CD4-positive, alpha-beta T cell (primary cell): ENCODE measurements at regions not wholly inside any gene's neighbourhood (a gene's known extent, or its start where the extent isn't known, plus 50 kb on each side); places are given as distances from the start of the nearest gene placed in this dataset.

Source experiments
- ATAC-seq: fragments of 200-7000 bp; cut with Tn5 transposase; one replicate; pipeline ENCODE4 v1.10.0; 2022; ENCODE audit warnings: mild to moderate bottlenecking; ENCODE audit not compliant: poor library complexity
- CTCF ChIA-PET: fragments of 350-600 bp; sonication (Branson Sonifier 250); formaldehyde crosslinking; loops from one replicate; lab custom pipeline; 2021; ENCODE audit warnings: antibody characterized with exemption, inconsistent platforms; lab: Charles Lee
- POLR2A ChIA-PET: fragments of 350-600 bp; sonication (Branson Sonifier 250); formaldehyde crosslinking; loops from one replicate; lab custom pipeline; 2021; ENCODE audit warnings: antibody characterized with exemption, inconsistent platforms; lab: Charles Lee
- DNase-seq, 14 experiments: peaks; one replicate each; pipeline ENCODE4 v3.0.0-alpha.2; 2013 to 2020; ENCODE audit warnings: mixed read lengths in 2 of 14
- H3K27ac ChIP-seq, 2 donors: one replicate each; pipeline versions ENCODE4 v1.5.1 to v1.7.0; 2013; ENCODE audit warnings: low read length in 2 of 2, low read depth in 1 of 2, mild to moderate bottlenecking in 1 of 2
- H3K27me3 ChIP-seq, 2 experiments: 1 replicate in 1 of 2; 2 replicates in 1 of 2; pipeline versions ENCODE4 v1.6.1 to v1.7.0; 2013; ENCODE audit warnings: low read length in 2 of 2, control low read depth in 1 of 2, mild to moderate bottlenecking in 1 of 2, moderate library complexity in 1 of 2; ENCODE audit not compliant: insufficient read depth in 2 of 2, control insufficient read depth in 1 of 2
- H3K36me3 ChIP-seq: one replicate; pipeline ENCODE4 v1.6.1; 2013; ENCODE audit warnings: low read length, control low read depth; ENCODE audit not compliant: insufficient read depth
- H3K4me1 ChIP-seq: one replicate; pipeline ENCODE4 v1.6.1; 2013; ENCODE audit warnings: low read length, control low read depth; ENCODE audit not compliant: insufficient read depth
- H3K4me3 ChIP-seq: one replicate; pipeline ENCODE4 v1.5.1; 2013; ENCODE audit warnings: mild to moderate bottlenecking, low read length, moderate library complexity
- H3K9me3 ChIP-seq, 2 experiments: 1 replicate in 1 of 2; 2 replicates in 1 of 2; pipeline versions ENCODE4 v1.6.1 to v1.7.0; 2013; ENCODE audit warnings: low read length in 2 of 2, mild to moderate bottlenecking in 2 of 2, control low read depth in 1 of 2, moderate library complexity in 1 of 2; ENCODE audit not compliant: control insufficient read depth in 1 of 2, insufficient read depth in 1 of 2
- H3K27ac Mint-ChIP-seq: one replicate; pipeline ENCODE4 v1.8.0; 2020; ENCODE audit warnings: mixed read lengths
- H3K27me3 Mint-ChIP-seq: one replicate; pipeline ENCODE4 v1.8.0; 2021; ENCODE audit warnings: mixed read lengths
- H3K36me3 Mint-ChIP-seq: one replicate; pipeline ENCODE4 v1.8.0; 2021; ENCODE audit warnings: low read depth, mixed read lengths
- H3K4me1 Mint-ChIP-seq: one replicate; pipeline ENCODE4 v1.8.0; 2021; ENCODE audit warnings: low read depth, mixed read lengths
- H3K4me3 Mint-ChIP-seq: one replicate; pipeline ENCODE4 v1.8.0; 2020; ENCODE audit warnings: mild to moderate bottlenecking, mixed read lengths
- H3K9me3 Mint-ChIP-seq: one replicate; pipeline ENCODE4 v1.8.0; 2020; ENCODE audit warnings: mixed read lengths
- CTCF ChIP-seq: fragments of 200-600 bp; IDR thresholded peaks from one replicate; pipeline ENCODE4 v1.8.0; 2022; ENCODE audit warnings: antibody characterized with exemption, mild to moderate bottlenecking
- intact Hi-C, 2 experiments: fragments of 100-400 bp; cut with DNase I in 1 of 2; cut with micrococcal nuclease in 1 of 2; formaldehyde crosslinking; loops; one replicate each; pipeline versions ENCODE4 v1.15.1 to v1.9.0; 2023 to 2025; cut with DNase I, micrococcal nuclease

GRCh38 chr2:176960061-176960460 lies 252.5 kb upstream of the HNRNPA3 start:
- Mint-ChIP-seq H3K27ac (no peak overlapping the region), H3K4me1 (no peaks in the 10 kb centered on the region), H3K4me3 (no peak overlapping the region), H3K9me3 (no peaks in the 10 kb centered on the region), H3K27me3 (peaks cover 20% of the 10 kb centered on the region), H3K36me3 (no peaks in the 10 kb centered on the region)
- CTCF ChIA-PET: no interaction called here
- no peak for TF ChIP-seq CTCF
- H3K9me3 ChIP-seq: no peaks in the 10 kb centered on the region
- H3K27me3 ChIP-seq: peaks cover 0 to 3% of the 10 kb centered on the region in 2 experiments
- POLR2A ChIA-PET: no interaction called here
- H3K4me1 ChIP-seq: no peaks in the 10 kb centered on the region
- ATAC-seq: no peak
- intact Hi-C loops: no loop called here
- H3K36me3 ChIP-seq: no peaks in the 10 kb centered on the region
- no peak overlapping the region for H3K27ac ChIP-seq
- DNase-seq: no peak
- H3K4me3 ChIP-seq: no peak overlapping the region

- Histone ChIP-seq H3K4me3 (no peak overlapping the region), H3K36me3 (no peaks in the 10 kb centered on the region), H3K4me1 (no peaks in the 10 kb centered on the region), H3K9me3 (no peaks in the 10 kb centered on the region), H3K27me3 (peaks cover 0 to 3% of the 10 kb centered on the region in 2 experiments), H3K27ac (no peak overlapping the region)
- Mint-ChIP-seq H3K36me3 (no peaks in the 10 kb centered on the region), H3K9me3 (no peaks in the 10 kb centered on the region), H3K27me3 (peaks cover 19% of the 10 kb centered on the region), H3K27ac (no peak overlapping the region), H3K4me1 (no peaks in the 10 kb centered on the region), H3K4me3 (no peak overlapping the region)
- no peak for TF ChIP-seq CTCF
- CTCF ChIA-PET: no interaction called here
- DNase-seq: no peak
- no peak for ATAC-seq
- intact Hi-C loops: no loop called here
- POLR2A ChIA-PET: no interaction called here
Observed at GRCh38 chr2:176960736-176961520, 251.7 kb upstream of the HNRNPA3 start.

- Mint-ChIP-seq H3K4me3 (no peak overlapping the region), H3K36me3 (no peaks in the 10 kb centered on the region), H3K9me3 (no peaks in the 10 kb centered on the region), H3K4me1 (no peaks in the 10 kb centered on the region), H3K27ac (no peak overlapping the region), H3K27me3 (peaks cover 22% of the 10 kb centered on the region)
- Histone ChIP-seq H3K27ac (no peak overlapping the region), H3K9me3 (no peaks in the 10 kb centered on the region), H3K4me3 (no peak overlapping the region), H3K27me3 (peaks cover 0 to 3% of the 10 kb centered on the region in 2 experiments), H3K4me1 (no peaks in the 10 kb centered on the region), H3K36me3 (no peaks in the 10 kb centered on the region)
- TF ChIP-seq CTCF: no peak
- DNase-seq: no peak
- ATAC-seq: no peak
- ChIA-PET CTCF (interaction anchor here (0.9 kb wide), 1 partner anchor 11 kb away, joined by 3 read pairs; no protein-coding TSS in a partner anchor), POLR2A (no interaction called here)
- intact Hi-C loops: no loop called here
Observed at GRCh38 chr2:176961775-176962619, 250.6 kb upstream of the HNRNPA3 start.
